HepG2 (cell line): ENCODE measurements at regions not wholly inside any gene's neighbourhood (a gene's known extent, or its start where the extent isn't known, plus 50 kb on each side); places are given as distances from the start of the nearest gene placed in this dataset.

ENCODE experiments used
- ATAC-seq: fragments of 200-7000 bp; cut with Tn5 transposase; 3 replicates; pipeline ENCODE4 v1.9.1; 2020; ENCODE audit warnings: mild to moderate bottlenecking, moderate library complexity
- BruUV-seq: library from RNA; stranded (reverse); fragments of 400-500 nt; replicated peaks from 2 replicates; lab custom pipeline; 2021; lab: Mats Ljungman, UMichigan
- CTCF ChIA-PET: fragments of 300-600 bp; formaldehyde crosslinking; extraction: SDS; loops from one replicate; lab custom pipeline; 2021; ENCODE audit warnings: low total read pairs, inconsistent platforms, low intra/inter-chr PET ratio; lab: Yijun Ruan, JAX
- POLR2A ChIA-PET: fragments of 350-600 bp; sonication (Branson Sonifier 250); formaldehyde crosslinking; loops from one replicate; lab custom pipeline; 2020; ENCODE audit warnings: antibody characterized with exemption, inconsistent platforms; lab: Yijun Ruan, JAX
- DNase-seq: peaks from one replicate; pipeline ENCODE4 v3.0.0-alpha.2; 2015; ENCODE audit warnings: low spot score
- FAIRE-seq: peaks from 3 replicates; lab custom pipeline; 2011; peaks lifted over from hg19 to GRCh38; lab: Jason Lieb, UNC
- H2AFZ ChIP-seq: one replicate; pipeline ENCODE4 v1.6.1; 2011; ENCODE audit warnings: low read length, inconsistent platforms
- H3K27ac ChIP-seq: fragments of 300-600 bp; 3 replicates; pipeline ENCODE4 v1.8.0; 2011; ENCODE audit warnings: mixed run types, mild to moderate bottlenecking, mixed read lengths, low read length, inconsistent platforms; ENCODE audit not compliant: insufficient read depth; ENCODE audit errors: extremely low read length
- H3K27me3 ChIP-seq, 2 experiments: fragments of 200-600 bp in 1 of 2; 2 replicates in 1 of 2; 3 replicates in 1 of 2; pipeline versions ENCODE4 v1.6.0 to v1.8.0; 2011; ENCODE audit warnings: low read length in 2 of 2, mild to moderate bottlenecking in 2 of 2, moderate library complexity in 2 of 2, inconsistent platforms in 1 of 2; ENCODE audit not compliant: insufficient read depth in 2 of 2, control insufficient read depth in 1 of 2
- H3K36me3 ChIP-seq, 2 experiments: fragments of 200-600 bp in 1 of 2; replicated peaks in 1 of 2; 2 replicates in 1 of 2; 3 replicates in 1 of 2; pipeline versions ENCODE4 v1.5.1 to v1.8.0; 2011; ENCODE audit warnings: low read length in 2 of 2, inconsistent platforms in 1 of 2; ENCODE audit not compliant: insufficient read depth in 2 of 2, control insufficient read depth in 1 of 2
- H3K4me1 ChIP-seq: 2 replicates; pipeline ENCODE4 v1.5.1; 2012; ENCODE audit warnings: low read length, inconsistent platforms; ENCODE audit not compliant: insufficient read depth
- H3K4me2 ChIP-seq: 2 replicates; pipeline ENCODE4 v1.6.0; 2011; ENCODE audit warnings: low read depth, low read length, inconsistent platforms
- H3K4me3 ChIP-seq, 3 experiments: fragments of 200-600 bp in 1 of 3; sonication (generic), shearing (Covaris generic) in 1 of 3; replicated peaks in 1 of 3; 2 replicates each; pipeline ENCODE4 v1.5.1; 2011 to 2016; ENCODE audit warnings: low read length in 3 of 3, inconsistent platforms in 2 of 3, low read depth in 2 of 3, mild to moderate bottlenecking in 2 of 3, control low read depth in 1 of 3, mixed read lengths in 1 of 3; ENCODE audit not compliant: insufficient read depth in 1 of 3
- H3K79me2 ChIP-seq: one replicate; pipeline ENCODE4 v1.6.1; 2011; ENCODE audit warnings: low read length, inconsistent platforms; ENCODE audit not compliant: insufficient read depth
- H3K9ac ChIP-seq: 2 replicates; pipeline ENCODE4 v1.6.0; 2011; ENCODE audit warnings: mild to moderate bottlenecking, low read depth, low read length, inconsistent platforms; ENCODE audit not compliant: insufficient read depth
- H3K9me3 ChIP-seq: 2 replicates; pipeline ENCODE4 v1.5.1; 2012; ENCODE audit warnings: mild to moderate bottlenecking, low read length
- H4K20me1 ChIP-seq: 2 replicates; pipeline ENCODE4 v1.6.0; 2011; ENCODE audit warnings: inconsistent platforms, mild to moderate bottlenecking, low read length, moderate library complexity; ENCODE audit not compliant: insufficient read depth
- CHD4 ChIP-seq: fragments of 200-600 bp; sonication (generic); IDR thresholded peaks from 2 replicates; pipeline ENCODE4 v1.7.0; 2017; ENCODE audit warnings: mild to moderate bottlenecking, low read length, borderline replicate concordance
- NR1H2 ChIP-seq: sonication (generic); formaldehyde crosslinking; IDR thresholded peaks from 2 replicates; pipeline ENCODE4 v1.8.1; 2022; ENCODE audit warnings: low read depth, missing genetic modification reagents, borderline replicate concordance
- PBX2 ChIP-seq: IDR thresholded peaks from 2 replicates; pipeline ENCODE4 v1.6.1; 2016; ENCODE audit warnings: control low read depth
- SMAD9 ChIP-seq: sonication (generic); formaldehyde crosslinking; IDR thresholded peaks from 2 replicates; pipeline ENCODE4 v1.5.1; 2020; ENCODE audit warnings: mild to moderate bottlenecking, missing genetic modification reagents
- TMF1 ChIP-seq: sonication (generic); formaldehyde crosslinking; IDR thresholded peaks from 2 replicates; pipeline ENCODE4 v1.8.1; 2022; ENCODE audit warnings: low read depth, missing genetic modification reagents
- ZNF276 ChIP-seq: sonication (generic); formaldehyde crosslinking; IDR thresholded peaks from 2 replicates; pipeline ENCODE4 v1.4.0; 2020; ENCODE audit warnings: mild to moderate bottlenecking, low read depth, missing genetic modification reagents
- ZNF326 ChIP-seq: sonication (generic); formaldehyde crosslinking; IDR thresholded peaks from 2 replicates; pipeline ENCODE4 v1.4.0; 2020; ENCODE audit warnings: missing genetic modification reagents, borderline replicate concordance
- ZNF619 ChIP-seq: sonication (generic); formaldehyde crosslinking; IDR thresholded peaks from 2 replicates; pipeline ENCODE4 v1.4.0; 2020; ENCODE audit warnings: mild to moderate bottlenecking, missing genetic modification reagents
- ZNF652 ChIP-seq: IDR thresholded peaks from 2 replicates; pipeline ENCODE4 v1.6.1; 2016; ENCODE audit warnings: low read depth, borderline replicate concordance
- ZNF660 ChIP-seq: sonication (generic); formaldehyde crosslinking; IDR thresholded peaks from 2 replicates; pipeline ENCODE4 v1.5.1; 2020; ENCODE audit warnings: mild to moderate bottlenecking, low read depth, missing genetic modification reagents, borderline replicate concordance
- ZNF691 ChIP-seq: sonication (generic); formaldehyde crosslinking; IDR thresholded peaks from 2 replicates; pipeline ENCODE4 v1.4.0; 2020; ENCODE audit warnings: missing genetic modification reagents, low read depth, mild to moderate bottlenecking, borderline replicate concordance
- ZSCAN9 ChIP-seq: IDR thresholded peaks from 2 replicates; pipeline ENCODE4 v1.6.1; 2016; ENCODE audit warnings: borderline replicate concordance
- WGBS: methylation state at CpG from one replicate; pipeline ENCODE4 v1.1.6; 2017; ENCODE audit warnings: low lambda C conversion rate; 5-methylcytosine and 5-hydroxymethylcytosine counted together
- in situ Hi-C: cut with HindIII; loops from 2 replicates; pipeline ENCODE4 v1.10.0; 2017; ENCODE audit warnings: low pct_unique_long_range_greater_than_20kb; ENCODE audit not compliant: extremely low pct_ligation_motif_present
- intact Hi-C: fragments of 100-400 bp; cut with micrococcal nuclease; formaldehyde crosslinking; loops from one replicate; pipeline ENCODE4 v1.10.0; 2022; ENCODE audit not compliant: unreplicated experiment
- TF ChIP-seq, protein P1 (sequence below): sonication (generic); formaldehyde crosslinking; IDR thresholded peaks from 2 replicates; pipeline ENCODE4 v1.4.0; 2020; ENCODE audit warnings: mild to moderate bottlenecking, missing genetic modification reagents

GRCh38 chr2:14910654-14911053 is 278.1 kb downstream of the LRATD1 start:
- BruUV-seq, result no TSS peak
- no peak overlapping the region for H2AFZ ChIP-seq
- in situ Hi-C loops, result loop anchor here (25.0 kb wide), 1 partner anchor 677 kb away; the partner anchor contains the start of gene DDX1
- TF ChIP-seq ZNF619 (CRISPR knock-in tag) (no peak), PBX2 (no peak), ZNF652 (no peak), ZNF691 (CRISPR knock-in tag) (no peak), ZSCAN9 (no peak), CHD4 (no peak), SMAD9 (CRISPR knock-in tag) (no peak), TMF1 (CRISPR knock-in tag) (no peak), ZNF660 (CRISPR knock-in tag) (no peak), NR1H2 (CRISPR knock-in tag) (no peak), ZNF276 (no peak), ZNF326 (CRISPR knock-in tag) (no peak)
- TF ChIP-seq, protein P1, sequence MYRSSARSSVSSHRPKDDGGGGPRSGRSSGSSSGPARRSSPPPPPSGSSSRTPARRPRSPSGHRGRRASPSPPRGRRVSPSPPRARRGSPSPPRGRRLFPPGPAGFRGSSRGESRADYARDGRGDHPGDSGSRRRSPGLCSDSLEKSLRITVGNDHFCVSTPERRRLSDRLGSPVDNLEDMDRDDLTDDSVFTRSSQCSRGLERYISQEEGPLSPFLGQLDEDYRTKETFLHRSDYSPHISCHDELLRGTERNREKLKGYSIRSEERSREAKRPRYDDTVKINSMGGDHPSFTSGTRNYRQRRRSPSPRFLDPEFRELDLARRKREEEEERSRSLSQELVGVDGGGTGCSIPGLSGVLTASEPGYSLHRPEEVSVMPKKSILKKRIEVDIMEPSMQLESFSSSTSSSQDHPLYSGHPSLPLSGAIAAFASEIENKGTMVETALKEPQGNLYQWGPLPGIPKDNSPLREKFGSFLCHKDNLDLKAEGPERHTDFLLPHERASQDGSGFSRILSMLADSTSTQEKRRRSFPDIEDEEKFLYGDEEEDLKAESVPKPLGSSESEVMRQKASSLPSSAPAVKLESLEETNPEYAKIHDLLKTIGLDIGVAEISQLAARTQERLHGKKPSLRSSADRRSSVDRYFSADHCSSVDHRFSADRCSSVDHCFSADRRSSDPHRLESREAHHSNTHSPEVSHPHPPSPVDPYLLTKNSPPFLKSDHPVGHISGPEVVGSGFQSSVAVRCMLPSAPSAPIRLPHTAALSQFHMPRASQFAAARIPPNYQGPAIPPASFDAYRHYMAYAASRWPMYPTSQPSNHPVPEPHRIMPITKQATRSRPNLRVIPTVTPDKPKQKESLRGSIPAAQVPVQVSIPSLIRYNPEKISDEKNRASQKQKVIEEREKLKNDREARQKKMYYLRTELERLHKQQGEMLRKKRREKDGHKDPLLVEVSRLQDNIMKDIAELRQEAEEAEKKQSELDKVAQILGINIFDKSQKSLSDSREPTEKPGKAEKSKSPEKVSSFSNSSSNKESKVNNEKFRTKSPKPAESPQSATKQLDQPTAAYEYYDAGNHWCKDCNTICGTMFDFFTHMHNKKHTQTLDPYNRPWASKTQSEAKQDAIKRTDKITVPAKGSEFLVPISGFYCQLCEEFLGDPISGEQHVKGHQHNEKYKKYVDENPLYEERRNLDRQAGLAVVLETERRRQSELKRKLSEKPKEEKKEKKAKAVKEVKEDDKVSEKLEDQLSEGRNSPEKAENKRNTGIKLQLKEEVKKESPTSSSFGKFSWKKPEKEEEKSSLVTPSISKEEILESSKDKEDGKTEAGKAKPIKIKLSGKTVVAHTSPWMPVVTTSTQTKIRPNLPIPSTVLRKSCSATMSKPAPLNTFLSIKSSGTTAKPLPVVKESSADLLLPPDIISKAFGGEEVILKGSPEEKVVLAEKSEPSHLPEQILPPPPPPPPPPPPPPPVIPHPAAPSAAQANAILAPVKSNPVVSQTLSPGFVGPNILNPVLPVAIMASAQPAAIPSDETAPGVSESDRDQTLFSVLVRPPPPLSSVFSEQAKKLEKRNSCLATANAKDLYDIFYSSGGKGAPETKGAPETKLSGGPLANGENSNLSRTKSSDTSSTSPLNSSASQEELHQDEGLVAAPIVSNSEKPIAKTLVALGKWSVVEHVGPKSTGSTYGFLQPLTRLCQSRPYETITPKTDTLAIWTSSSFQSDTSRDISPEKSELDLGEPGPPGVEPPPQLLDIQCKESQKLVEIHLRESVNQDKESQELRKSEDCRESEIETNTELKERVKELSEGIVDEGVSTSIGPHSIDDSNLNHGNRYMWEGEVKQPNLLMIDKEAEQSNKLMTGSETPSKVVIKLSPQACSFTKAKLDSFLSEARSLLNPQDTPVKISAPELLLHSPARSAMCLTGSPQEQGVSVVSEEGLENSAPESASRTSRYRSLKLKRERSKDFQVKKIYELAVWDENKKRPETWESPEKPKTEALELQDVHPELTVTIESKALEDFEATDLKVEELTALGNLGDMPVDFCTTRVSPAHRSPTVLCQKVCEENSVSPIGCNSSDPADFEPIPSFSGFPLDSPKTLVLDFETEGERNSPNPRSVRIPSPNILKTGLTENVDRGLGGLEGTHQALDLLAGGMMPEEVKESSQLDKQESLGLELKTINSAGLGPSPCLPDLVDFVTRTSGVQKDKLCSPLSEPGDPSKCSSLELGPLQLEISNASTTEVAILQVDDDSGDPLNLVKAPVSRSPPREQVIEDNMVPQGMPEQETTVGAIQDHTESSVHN (CRISPR knock-in tag), result no peak

More at GRCh38 chr2:14910654-14911053, 278.1 kb downstream of the LRATD1 start:
- H3K4me1 ChIP-seq, result no peaks in the 10 kb centered on the region
- no peak overlapping the region for H3K9ac ChIP-seq
- no peaks in the 10 kb centered on the region; a peak in 2 of 5 replicates for H3K27me3 ChIP-seq
- ATAC-seq, result no peak
- intact Hi-C loops, result no loop called here
- no peak overlapping the region for H3K4me3 ChIP-seq
- no peaks in the 10 kb centered on the region for H4K20me1 ChIP-seq
- H3K4me2 ChIP-seq, result no peak overlapping the region
- H3K36me3 ChIP-seq, result no peaks in the 10 kb centered on the region
- no peak overlapping the region for H3K27ac ChIP-seq
- CTCF ChIA-PET, result no interaction called here
- POLR2A ChIA-PET, result no interaction called here
- H3K9me3 ChIP-seq, result no peaks in the 10 kb centered on the region
- no peaks in the 10 kb centered on the region for H3K79me2 ChIP-seq
- no peak for FAIRE-seq
- 6% methylated on average over 2 of the region's 2 CpGs for WGBS
- no peak for DNase-seq
